Gastroesophageal sphincter (tissue), 4 donors: ENCODE measurements at regions not wholly inside any gene's neighbourhood (a gene's known extent, or its start where the extent isn't known, plus 50 kb on each side); places are given as distances from the start of the nearest gene placed in this dataset.

Experiments used
- ATAC-seq: fragments of 150-250 bp; one replicate; pipeline ENCODE4 v1.9.1; 2016; ENCODE audit warnings: mild to moderate bottlenecking, moderate library complexity
- H3K27ac ChIP-seq, 4 donors: fragments of 200-600 bp; sonication (generic) in 3 of 4; 1 replicate in 3 of 4; 2 replicates in 1 of 4; pipeline ENCODE4 v1.5.1; 2016 to 2019
- H3K27me3 ChIP-seq: fragments of 200-600 bp; sonication (generic); one replicate; pipeline ENCODE4 v1.5.1; 2019
- H3K36me3 ChIP-seq, 2 donors: fragments of 200-600 bp; sonication (generic); one replicate each; pipeline ENCODE4 v1.5.1; 2019; ENCODE audit warnings: control low read depth in 1 of 2
- H3K4me1 ChIP-seq, 3 donors: fragments of 200-600 bp; sonication (generic); 1 replicate in 2 of 3; 2 replicates in 1 of 3; pipeline ENCODE4 v1.5.1; 2016 to 2019; ENCODE audit warnings: control low read depth in 2 of 3
- H3K4me3 ChIP-seq, 2 donors: fragments of 200-600 bp; sonication (generic); one replicate each; pipeline ENCODE4 v1.5.1; 2019; ENCODE audit warnings: mild to moderate bottlenecking in 1 of 2, moderate library complexity in 1 of 2
- H3K9me3 ChIP-seq, 3 donors: fragments of 200-600 bp; sonication (generic); one replicate each; pipeline ENCODE4 v1.5.1; 2017 to 2019; ENCODE audit warnings: control low read depth in 2 of 3
- CTCF ChIP-seq, 4 experiments: fragments of 200-600 bp in 2 of 4; fragments of 450-650 bp in 2 of 4; sonication (generic) in 1 of 4; IDR thresholded peaks; one replicate each; pipeline ENCODE4 v1.5.1; 2017 to 2019; ENCODE audit warnings: antibody characterized with exemption in 4 of 4, mild to moderate bottlenecking in 2 of 4, moderate library complexity in 2 of 4
- EP300 ChIP-seq: sonication (generic); formaldehyde crosslinking; IDR thresholded peaks from one replicate; pipeline ENCODE4 v1.6.1; 2017; ENCODE audit warnings: antibody characterized with exemption, mild to moderate bottlenecking
- POLR2A ChIP-seq, 2 donors: fragments of 450-650 bp; IDR thresholded peaks; one replicate each; pipeline ENCODE4 v1.6.1; 2017; ENCODE audit warnings: antibody characterized with exemption in 2 of 2, mild to moderate bottlenecking in 2 of 2, moderate library complexity in 1 of 2
- POLR2AphosphoS5 ChIP-seq: sonication (generic); formaldehyde crosslinking; IDR thresholded peaks from one replicate; pipeline ENCODE4 v1.6.1; 2017; ENCODE audit warnings: antibody characterized with exemption
- WGBS, 2 donors: methylation state at CpG; one replicate each; pipeline ENCODE4 v1.1.5; 2018; ENCODE audit warnings: low coverage in 1 of 2; 5-methylcytosine and 5-hydroxymethylcytosine counted together

DNA sequence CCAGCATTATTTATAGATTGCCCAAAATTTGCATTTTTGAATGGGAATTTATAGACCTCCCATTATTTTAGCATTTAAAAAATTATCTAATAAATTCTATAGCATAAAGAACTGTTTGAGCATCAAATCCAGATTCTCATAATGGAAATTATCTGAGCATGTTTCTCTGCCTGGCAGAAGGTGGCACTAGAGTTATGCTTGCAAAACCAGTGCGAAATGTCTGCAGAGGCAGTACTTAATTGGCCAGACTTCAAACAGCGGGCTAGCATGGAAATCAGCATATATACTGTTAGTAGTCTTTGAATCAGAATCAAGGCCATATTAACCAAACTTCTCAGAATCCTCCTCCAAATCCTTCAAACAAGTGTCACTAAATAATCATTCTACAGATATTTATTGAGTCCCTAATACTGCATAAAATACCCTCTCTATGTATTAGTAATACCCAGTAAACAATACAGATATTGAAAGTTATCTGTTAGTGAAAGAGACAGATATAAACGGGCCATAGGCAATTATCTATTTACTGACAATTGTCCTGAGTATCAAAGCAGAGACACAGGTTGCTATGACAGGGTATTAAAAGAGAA, 78.7 kb upstream of the DCLK2 start:
- Histone ChIP-seq H3K36me3 (no peaks in the 10 kb centered on the region), H3K27me3 (no peaks in the 10 kb centered on the region), H3K4me3 (no peak overlapping the region), H3K4me1 (peaks cover 6 to 21% (median 11%) of the 10 kb centered on the region in 3 donors), H3K27ac (no peak overlapping the region), H3K9me3 (no peaks in the 10 kb centered on the region)
- 11 to 12% methylated on average over 3 of the region's 3 CpGs for WGBS, 2 donors
- peak; percentile 59 to 85 (median 76) for TF ChIP-seq CTCF (IDR thresholded peaks at IDR 0.05)
- no peak for TF ChIP-seq EP300
- TF ChIP-seq POLR2AphosphoS5 = no peak
- peak; percentile 55 for ATAC-seq

DNA sequence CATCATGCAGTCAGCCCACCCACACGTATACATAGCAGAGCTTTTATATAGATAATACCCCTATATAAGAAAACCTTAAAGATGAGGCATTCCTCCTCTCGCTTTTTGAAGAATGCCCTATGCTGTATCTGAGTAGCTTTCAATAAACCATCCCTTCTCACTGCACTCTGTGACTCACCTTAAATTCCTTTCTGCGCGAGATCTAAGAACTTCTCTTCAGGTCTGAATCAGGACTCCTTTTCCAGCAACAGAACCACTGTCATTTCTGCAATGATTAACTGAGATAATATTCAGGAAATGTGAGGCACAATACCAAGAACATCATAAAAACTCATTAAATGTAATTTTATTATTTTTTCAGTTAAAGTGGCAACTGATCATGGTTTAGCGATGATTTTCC, 76.4 kb upstream of the DCLK2 start:
- ATAC-seq = no peak
- no peaks in the 10 kb centered on the region for H3K36me3 ChIP-seq
- WGBS, 2 donors = 51 to 71% methylated on average over 4 to 5 of the region's 5 CpGs
- H3K27ac ChIP-seq = peak overlapping the region in 2 of 4 donors; percentile 4 to 11
- H3K9me3 ChIP-seq = no peaks in the 10 kb centered on the region
- H3K4me1 ChIP-seq = peaks cover 17 to 43% (median 25%) of the 10 kb centered on the region in 3 donors
- peak; percentile 12 for TF ChIP-seq POLR2AphosphoS5
- no peak for TF ChIP-seq EP300
- H3K4me3 ChIP-seq = no peak overlapping the region
- no peaks in the 10 kb centered on the region for H3K27me3 ChIP-seq

GRCh38 chr4:150002561-150002960, 75.7 kb upstream of the DCLK2 start:
- peak overlapping the region in 2 of 4 donors; percentile 80 for H3K27ac ChIP-seq
- H3K4me3 ChIP-seq = no peak overlapping the region
- H3K36me3 ChIP-seq = no peaks in the 10 kb centered on the region
- TF ChIP-seq POLR2A (IDR thresholded peaks at IDR 0.05) (no peak), POLR2AphosphoS5 (no peak)
- H3K27me3 ChIP-seq = no peaks in the 10 kb centered on the region
- H3K4me1 ChIP-seq = peaks cover 17 to 50% (median 26%) of the 10 kb centered on the region in 3 donors
- ATAC-seq = no peak
- no peaks in the 10 kb centered on the region for H3K9me3 ChIP-seq

DNA sequence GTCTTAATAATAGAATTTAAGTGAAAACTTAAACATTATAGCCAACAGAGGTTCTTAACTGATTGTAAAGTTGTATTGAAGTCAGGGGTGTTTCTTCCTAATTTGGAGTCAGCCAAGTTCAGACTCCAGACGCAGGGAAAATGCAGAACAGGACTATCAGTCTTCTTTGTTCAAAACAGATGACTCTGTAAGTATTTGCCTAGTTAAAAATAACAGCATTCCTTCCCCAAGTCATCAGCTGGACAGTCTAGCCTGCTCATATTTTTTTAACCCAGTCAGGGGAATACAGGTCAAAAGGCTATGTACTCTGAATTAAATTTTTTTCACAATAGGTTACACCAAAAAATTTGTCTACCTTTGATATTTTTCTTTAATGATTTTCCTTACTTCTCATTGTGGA, 73.8 kb upstream of the DCLK2 start:
- Histone ChIP-seq H3K36me3 (no peaks in the 10 kb centered on the region), H3K9me3 (no peaks in the 10 kb centered on the region), H3K27me3 (no peaks in the 10 kb centered on the region), H3K4me3 (no peak overlapping the region), H3K4me1 (peaks cover 17 to 65% (median 26%) of the 10 kb centered on the region in 3 donors), H3K27ac (peak overlapping the region; percentile 61 to 80 (median 79))
- 0 to 8% methylated on average over 1 of the region's 1 CpG for WGBS, 2 donors
- ATAC-seq = peak; percentile 78
- TF ChIP-seq EP300 (no peak), POLR2AphosphoS5 (peak; percentile 49)

GRCh38 chr4:150005537-150005936, 72.7 kb upstream of the DCLK2 start:
- no peak for ATAC-seq
- Histone ChIP-seq H3K27me3 (no peaks in the 10 kb centered on the region), H3K4me3 (no peak overlapping the region), H3K36me3 (no peaks in the 10 kb centered on the region), H3K4me1 (peaks cover 17 to 68% (median 26%) of the 10 kb centered on the region in 3 donors), H3K9me3 (no peaks in the 10 kb centered on the region), H3K27ac (peak overlapping the region; percentile 59 to 80 (median 70))
- no peak for TF ChIP-seq POLR2A (IDR thresholded peaks at IDR 0.05)
- no peak for TF ChIP-seq CTCF (IDR thresholded peaks at IDR 0.05)
- no peak for TF ChIP-seq EP300
- TF ChIP-seq POLR2AphosphoS5 = no peak
- WGBS, 2 donors = 75 to 77% methylated on average over 2 to 3 of the region's 3 CpGs

DNA sequence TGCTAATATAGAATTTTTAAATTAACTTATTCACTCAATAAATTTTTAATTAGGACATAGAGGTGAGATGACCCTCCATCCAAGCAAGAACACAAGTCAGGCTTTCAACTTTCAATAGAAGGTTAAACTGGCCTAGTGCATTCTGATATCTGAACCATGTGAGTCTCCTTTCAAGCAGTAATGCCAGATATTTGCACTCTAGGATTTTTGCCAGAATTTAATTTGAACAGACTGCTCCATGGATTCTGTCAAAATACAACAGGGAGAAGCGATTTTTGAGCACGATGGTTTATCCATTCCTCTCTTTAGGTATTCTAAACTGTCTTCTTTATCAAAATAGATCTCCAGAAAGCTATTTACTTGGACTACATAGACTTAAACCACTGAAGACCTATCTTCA, 72.0 kb upstream of the DCLK2 start:
- Histone ChIP-seq H3K27me3 (no peaks in the 10 kb centered on the region), H3K4me3 (no peak overlapping the region), H3K36me3 (no peaks in the 10 kb centered on the region), H3K27ac (peak overlapping the region; percentile 59 to 80 (median 70)), H3K9me3 (no peaks in the 10 kb centered on the region), H3K4me1 (peaks cover 17 to 73% (median 26%) of the 10 kb centered on the region in 3 donors)
- 19 to 20% methylated on average over 2 of the region's 2 CpGs for WGBS, 2 donors
- no peak for ATAC-seq
- no peak for TF ChIP-seq POLR2A (IDR thresholded peaks at IDR 0.05)

DNA sequence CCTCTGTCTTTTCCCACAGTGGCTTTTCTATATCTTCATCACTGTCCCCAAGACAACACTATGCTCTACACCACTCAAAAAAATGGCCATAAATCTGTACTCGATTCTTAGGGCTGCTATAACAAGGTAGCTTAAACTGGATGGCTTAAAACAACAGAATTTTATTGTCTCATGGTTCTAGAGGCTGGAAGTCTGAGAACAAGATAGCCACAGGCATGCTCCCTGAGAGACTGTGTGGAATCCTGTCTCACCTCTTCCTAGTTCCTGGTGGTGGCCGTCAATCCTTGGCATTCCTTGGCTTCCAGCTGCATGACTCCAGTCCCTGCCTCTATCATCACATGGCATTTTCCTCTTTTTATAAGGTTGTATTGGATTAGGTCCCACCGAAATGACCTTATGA, 70.7 kb upstream of the DCLK2 start:
- Histone ChIP-seq H3K4me3 (no peak overlapping the region), H3K4me1 (peaks cover 17 to 73% (median 26%) of the 10 kb centered on the region in 3 donors), H3K36me3 (no peaks in the 10 kb centered on the region), H3K27ac (peak overlapping the region in 3 of 4 donors; percentile 52 to 80 (median 61)), H3K27me3 (no peaks in the 10 kb centered on the region), H3K9me3 (no peaks in the 10 kb centered on the region)
- TF ChIP-seq EP300 (no peak), CTCF (IDR thresholded peaks at IDR 0.05) (no peak), POLR2A (IDR thresholded peaks at IDR 0.05) (no peak), POLR2AphosphoS5 (no peak)
- 81 to 86% methylated on average over 3 of the region's 3 CpGs for WGBS, 2 donors
- no peak for ATAC-seq
